ENCODE measurements at regions not wholly inside any gene's neighbourhood (a gene's known extent, or its start where the extent isn't known, plus 50 kb on each side); places are given as distances from the start of the nearest gene placed in this dataset.

- 18 to 21% methylated on average over 11 of the region's 11 CpGs for whole genome bisulfite sequencing, 2 donors
- no peaks in the 10 kb centered on the region for H3K36me3 ChIP-seq
- H3K9me3 ChIP-seq, result no peaks in the 10 kb centered on the region
- H3K27ac ChIP-seq, result no peak overlapping the region
- H3K4me3 ChIP-seq (replicated peaks in 1 of 3), result no peak overlapping the region
- peak; percentile 52 to 54 for DNase-seq
- H3K27me3 ChIP-seq, result no peaks in the 10 kb centered on the region
- intact Hi-C loops (cut with DNase I), result no loop called here
- TF ChIP-seq CTCF (IDR thresholded peaks at IDR 0.05) (peak; percentile 50 to 85 (median 72)), POLR2A (IDR thresholded peaks at IDR 0.05) (no peak)
- no peaks in the 10 kb centered on the region for H3K4me1 ChIP-seq
These were observed 587.7 kb upstream of the GRAMD2B start for GRCh38 chr5:125835293-125836172.

- 75 to 78% methylated on average over 2 of the region's 2 CpGs for WGBS, 2 donors
- TF ChIP-seq POLR2A (IDR thresholded peaks at IDR 0.05) (no peak), CTCF (IDR thresholded peaks at IDR 0.05) (no peak)
- H3K27me3 ChIP-seq, result no peaks in the 10 kb centered on the region
These were observed 587.0 kb upstream of the GRAMD2B start for GRCh38 chr5:125836256-125836655.

GRCh38 chr5:125837866-125838265, 585.3 kb upstream of the GRAMD2B start:
- DNase-seq, result no peak
- H3K27me3 ChIP-seq, result no peaks in the 10 kb centered on the region
- 87 to 93% methylated on average over 3 of the region's 3 CpGs for WGBS, 2 donors
- no peaks in the 10 kb centered on the region for H3K9me3 ChIP-seq
- intact Hi-C loops (cut with DNase I), result no loop called here
- TF ChIP-seq CTCF (IDR thresholded peaks at IDR 0.05) (no peak), POLR2A (IDR thresholded peaks at IDR 0.05) (no peak)
- no peaks in the 10 kb centered on the region for H3K4me1 ChIP-seq
- no peak overlapping the region for H3K4me3 ChIP-seq (replicated peaks in 1 of 3)
- H3K27ac ChIP-seq, result no peak overlapping the region
- H3K36me3 ChIP-seq, result no peaks in the 10 kb centered on the region

More at GRCh38 chr5:125836256-125836655, 587.0 kb upstream of the GRAMD2B start:
- Histone ChIP-seq H3K9me3 (no peaks in the 10 kb centered on the region), H3K4me1 (no peaks in the 10 kb centered on the region), H3K27ac (no peak overlapping the region), H3K4me3 (replicated peaks in 1 of 3) (no peak overlapping the region), H3K36me3 (no peaks in the 10 kb centered on the region)
- no peak for DNase-seq
- intact Hi-C loops (cut with DNase I), result no loop called here

DNA sequence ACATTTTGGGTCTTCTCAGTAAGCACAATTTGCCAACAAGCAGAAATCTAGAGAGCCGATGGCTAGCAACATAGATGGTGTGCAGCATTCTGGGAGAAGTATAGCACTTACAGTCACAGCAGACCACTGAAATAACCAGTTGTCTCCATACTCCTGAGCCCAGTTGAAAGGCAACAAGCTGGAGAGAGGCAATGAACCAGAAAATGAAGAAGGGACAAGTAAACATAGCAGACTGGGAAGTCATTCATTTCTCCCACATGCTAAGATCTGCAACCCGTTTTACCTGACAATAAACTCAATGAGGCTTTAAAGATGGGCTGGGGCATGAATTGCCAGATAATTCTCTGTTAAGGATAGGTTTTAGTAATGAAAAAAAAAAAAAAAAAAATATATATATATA, 575.6 kb upstream of the GRAMD2B start:
- DNase-seq, result no peak
- Histone ChIP-seq H3K9me3 (no peaks in the 10 kb centered on the region), H3K27ac (no peak overlapping the region), H3K4me3 (replicated peaks in 1 of 3) (no peak overlapping the region), H3K36me3 (no peaks in the 10 kb centered on the region), H3K4me1 (no peaks in the 10 kb centered on the region), H3K27me3 (no peaks in the 10 kb centered on the region)
- intact Hi-C loops (cut with DNase I), result no loop called here
- TF ChIP-seq POLR2A (IDR thresholded peaks at IDR 0.05) (no peak), CTCF (IDR thresholded peaks at IDR 0.05) (no peak)
- WGBS, 2 donors, result 63 to 71% methylated on average over 2 of the region's 2 CpGs

DNA sequence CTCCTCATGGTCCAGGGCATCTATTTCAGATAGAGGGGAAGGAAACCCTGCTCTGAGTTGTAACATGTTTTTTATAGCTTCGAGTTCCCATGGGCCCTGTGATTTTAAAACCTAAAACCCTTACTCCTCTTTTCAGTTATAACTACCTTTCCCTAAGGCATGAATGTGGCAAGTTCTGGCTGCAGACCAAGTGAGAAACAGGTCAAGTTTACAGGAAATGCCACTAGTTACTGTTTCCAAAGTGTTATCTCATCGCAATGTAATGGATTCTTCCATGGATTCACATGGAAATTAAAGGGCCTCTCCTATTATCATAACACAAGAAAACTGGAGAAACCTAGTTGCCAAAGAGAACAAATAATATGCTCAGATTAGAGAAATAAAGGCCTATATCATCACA, 574.5 kb upstream of the GRAMD2B start:
- no peaks in the 10 kb centered on the region for H3K36me3 ChIP-seq

More for the DNA sequence above, 574.5 kb upstream of the GRAMD2B start:
- 82 to 91% methylated on average over 2 of the region's 2 CpGs for WGBS, 2 donors
- TF ChIP-seq POLR2A (IDR thresholded peaks at IDR 0.05), result no peak
- intact Hi-C loops (cut with DNase I), result no loop called here
- Histone ChIP-seq H3K4me3 (replicated peaks in 1 of 3) (no peak overlapping the region), H3K27me3 (no peaks in the 10 kb centered on the region), H3K4me1 (no peaks in the 10 kb centered on the region), H3K27ac (no peak overlapping the region), H3K9me3 (no peaks in the 10 kb centered on the region)
- no peak for DNase-seq
